Panc1 (cell line): ENCODE measurements at regions not wholly inside any gene's neighbourhood (a gene's known extent, or its start where the extent isn't known, plus 50 kb on each side); places are given as distances from the start of the nearest gene placed in this dataset.
"Not testable (repeated sequence)": the region's sequence is repeated elsewhere in the genome, so short reads cannot be mapped to it uniquely, and the experiment has no call there.

Experiments
- ATAC-seq: fragments of 200-7000 bp; cut with Tn5 transposase; 2 replicates; pipeline ENCODE4 v1.9.1; 2020; ENCODE audit warnings: mild to moderate bottlenecking, moderate library complexity
- BruUV-seq: library from RNA; stranded (reverse); fragments of 400-500 nt; replicated peaks from 2 replicates; lab custom pipeline; 2021; lab: Mats Ljungman, UMichigan
- CTCF ChIA-PET: fragments of 300-600 bp; sonication (Branson Sonifier 250); formaldehyde crosslinking; loops from one replicate; lab custom pipeline; 2022; ENCODE audit warnings: antibody characterized with exemption; lab: Charles Lee
- POLR2A ChIA-PET: fragments of 300-600 bp; sonication (Branson Sonifier 250); formaldehyde crosslinking; loops from one replicate; lab custom pipeline; 2022; ENCODE audit warnings: antibody characterized with exemption; lab: Charles Lee
- DNase-seq: peaks from one replicate; pipeline ENCODE4 v3.0.0-alpha.2; 2010; ENCODE audit warnings: low read depth, low spot score
- H3K27ac ChIP-seq: 2 replicates; pipeline ENCODE4 v1.5.1; 2011; ENCODE audit warnings: mild to moderate bottlenecking, low read length, inconsistent platforms
- H3K27me3 ChIP-seq: fragments of 200-500 bp; sonication (Bioruptor generic); 2 replicates; pipeline ENCODE4 v1.6.0; 2014; ENCODE audit warnings: low read length, inconsistent platforms; ENCODE audit not compliant: control insufficient read depth, insufficient read depth
- H3K36me3 ChIP-seq: fragments of 200-500 bp; sonication (Bioruptor generic); 2 replicates; pipeline ENCODE4 v1.5.1; 2014; ENCODE audit warnings: inconsistent platforms, mild to moderate bottlenecking, low read length, moderate library complexity; ENCODE audit not compliant: control insufficient read depth, insufficient read depth
- H3K4me1 ChIP-seq: 2 replicates; pipeline ENCODE4 v1.5.1; 2011; ENCODE audit warnings: inconsistent platforms, mild to moderate bottlenecking, low read length, moderate library complexity; ENCODE audit not compliant: control insufficient read depth, insufficient read depth
- H3K4me3 ChIP-seq, 2 experiments: 2 replicates each; pipeline ENCODE4 v1.5.1; 2011 to 2012; ENCODE audit warnings: low read depth in 2 of 2, low read length in 2 of 2, mild to moderate bottlenecking in 2 of 2, inconsistent platforms in 1 of 2, moderate library complexity in 1 of 2
- H3K9me3 ChIP-seq: fragments of 200-500 bp; sonication (Bioruptor generic); 2 replicates; pipeline ENCODE4 v1.5.1; 2014; ENCODE audit warnings: low read depth, mild to moderate bottlenecking, inconsistent platforms, low read length, moderate library complexity; ENCODE audit not compliant: control insufficient read depth, insufficient read depth
- CTCF ChIP-seq: fragments of 450-650 bp; IDR thresholded peaks from 2 replicates; pipeline ENCODE4 v1.5.1; 2017; ENCODE audit warnings: mild to moderate bottlenecking
- POLR2AphosphoS5 ChIP-seq: IDR thresholded peaks from 2 replicates; pipeline ENCODE4 v1.6.1; 2012; ENCODE audit warnings: mild to moderate bottlenecking, low read depth, low read length, moderate library complexity
- REST ChIP-seq, 2 experiments: IDR thresholded peaks; 2 replicates each; pipeline ENCODE4 v1.6.1; 2011 to 2012; ENCODE audit warnings: low read depth in 2 of 2, control low read depth in 1 of 2, low read length in 1 of 2, mild to moderate bottlenecking in 1 of 2, moderate library complexity in 1 of 2; ENCODE audit not compliant: insufficient read depth in 1 of 2
- SIN3A ChIP-seq: IDR thresholded peaks from 2 replicates; pipeline ENCODE4 v1.6.1; 2012; ENCODE audit warnings: low read depth, mild to moderate bottlenecking, low read length, moderate library complexity, borderline replicate concordance; ENCODE audit not compliant: insufficient read depth
- TCF7L2 ChIP-seq: IDR thresholded peaks from 2 replicates; pipeline ENCODE4 v1.6.1; 2011; ENCODE audit warnings: mild to moderate bottlenecking, low read depth, low read length, inconsistent platforms
- in situ Hi-C: cut with HindIII; loops from 2 replicates; pipeline ENCODE4 v1.10.0; 2016; ENCODE audit warnings: low sequenced_read_pairs, low pct_unique_long_range_greater_than_20kb
- intact Hi-C: fragments of 100-400 bp; cut with micrococcal nuclease; formaldehyde crosslinking; loops from one replicate; pipeline ENCODE4 v1.10.0; 2022; ENCODE audit not compliant: unreplicated experiment

GRCh38 chr12:131430158-131430742, 280.6 kb upstream of the SFSWAP start:
- no peak for TF ChIP-seq TCF7L2
- TF ChIP-seq CTCF: no peak
- no peak for TF ChIP-seq REST (IDR thresholded peaks at IDR 0.05; ENCODE audit: insufficient read depth in 1 of 2, low read depth in 2 of 2, low read length in 1 of 2)
- TF ChIP-seq POLR2AphosphoS5: no peak
- no peak for TF ChIP-seq SIN3A
- no peaks in the 10 kb centered on the region for H3K36me3 ChIP-seq
- CTCF ChIA-PET: no interaction called here
- POLR2A ChIA-PET: no interaction called here
- intact Hi-C loops (no loop called here), in situ Hi-C loops (no loop called here)
- no peaks in the 10 kb centered on the region; the same call in 1 of the 2 replicates for H3K27me3 ChIP-seq
- DNase-seq (no peak), ATAC-seq (no peak)
- H3K9me3 ChIP-seq: no peaks in the 10 kb centered on the region
- H3K4me1 ChIP-seq: no peaks in the 10 kb centered on the region
- no peak overlapping the region for H3K4me3 ChIP-seq
- no peak overlapping the region for H3K27ac ChIP-seq
- no TSS peak for BruUV-seq

- POLR2A ChIA-PET, H3K36me3 ChIP-seq, in situ Hi-C loops, H3K9me3 ChIP-seq, ATAC-seq, intact Hi-C loops, H3K4me1 ChIP-seq, H3K27me3 ChIP-seq, H3K4me3 ChIP-seq, DNase-seq, H3K27ac ChIP-seq, BruUV-seq, CTCF ChIA-PET: not testable (repeated sequence)
These were observed 279.7 kb upstream of the SFSWAP start for GRCh38 chr12:131431126-131431655.

- Histone ChIP-seq H3K4me3 (no peak overlapping the region), H3K9me3 (no peaks in the 10 kb centered on the region), H3K27ac (no peak overlapping the region), H3K4me1 (no peaks in the 10 kb centered on the region), H3K27me3 (no peaks in the 10 kb centered on the region; the same call in 1 of the 2 replicates), H3K36me3 (no peaks in the 10 kb centered on the region)
- TF ChIP-seq POLR2AphosphoS5 (no peak), SIN3A (no peak), TCF7L2 (no peak), REST (IDR thresholded peaks at IDR 0.05; ENCODE audit: insufficient read depth in 1 of 2, low read depth in 2 of 2, low read length in 1 of 2) (no peak)
- DNase-seq: no peak
- no TSS peak for BruUV-seq
- ChIA-PET POLR2A (no interaction called here), CTCF (no interaction called here)
- peak; percentile 60; the same call in 1 of the 2 replicates for ATAC-seq
- in situ Hi-C loops (no loop called here), intact Hi-C loops (no loop called here)
These were observed 278.2 kb upstream of the SFSWAP start for GRCh38 chr12:131432532-131433260.
